HG03280 (cell line): ENCODE measurements at regions not wholly inside any gene's neighbourhood (a gene's known extent, or its start where the extent isn't known, plus 50 kb on each side); places are given as distances from the start of the nearest gene placed in this dataset.
"Not testable (repeated sequence)": the region's sequence is repeated elsewhere in the genome, so short reads cannot be mapped to it uniquely, and the experiment has no call there.

ENCODE experiments used
- ATAC-seq: cut with Tn5 transposase; IDR thresholded peaks from one replicate; pipeline ENCODE4 v1.9.1; 2021; ENCODE audit warnings: mild to moderate bottlenecking, moderate library complexity; ENCODE audit not compliant: unreplicated experiment

DNA sequence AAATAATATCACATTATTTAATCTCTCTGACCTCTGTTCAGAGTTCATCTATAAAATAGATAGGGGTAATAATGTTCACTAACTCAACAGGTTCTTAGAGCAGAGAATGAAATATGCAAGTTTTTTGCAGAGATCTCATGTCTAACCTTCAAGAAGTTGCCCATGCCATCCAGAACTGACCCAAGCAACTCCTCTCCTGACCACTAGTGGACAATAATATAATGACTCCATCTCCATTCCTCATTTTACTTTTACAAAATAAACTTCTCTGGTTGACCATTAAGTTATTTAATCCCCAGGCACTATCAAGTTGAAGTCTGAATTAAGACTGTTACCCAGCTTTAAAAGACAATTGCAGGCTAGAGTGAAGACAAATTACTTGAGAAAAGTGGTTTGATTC is 382.6 kb downstream of the KCNA4 start:
- no peak for ATAC-seq

DNA sequence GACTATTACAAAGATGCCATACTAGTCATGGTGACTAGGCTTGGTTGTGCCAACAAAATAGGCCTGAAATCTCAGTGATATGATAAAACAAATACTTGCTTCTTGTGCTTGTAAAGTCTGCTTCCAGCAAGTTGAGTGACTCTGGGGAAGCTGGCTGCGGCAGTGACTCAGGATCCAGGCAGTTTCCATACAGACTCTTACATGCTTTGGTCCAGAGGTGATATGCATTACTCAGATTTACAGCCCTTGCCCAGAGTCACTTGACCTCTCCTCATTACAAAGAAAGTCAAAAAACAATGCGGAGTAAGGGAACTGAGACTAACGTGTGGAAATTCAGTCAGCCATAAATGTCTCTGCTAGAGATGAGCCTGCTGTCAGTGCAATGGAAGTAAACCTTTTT is 387.5 kb downstream of the KCNA4 start:
- ATAC-seq, result no peak

- no peak for ATAC-seq
These were observed 388.2 kb downstream of the KCNA4 start for GRCh38 chr11:29628609-29629008.

DNA sequence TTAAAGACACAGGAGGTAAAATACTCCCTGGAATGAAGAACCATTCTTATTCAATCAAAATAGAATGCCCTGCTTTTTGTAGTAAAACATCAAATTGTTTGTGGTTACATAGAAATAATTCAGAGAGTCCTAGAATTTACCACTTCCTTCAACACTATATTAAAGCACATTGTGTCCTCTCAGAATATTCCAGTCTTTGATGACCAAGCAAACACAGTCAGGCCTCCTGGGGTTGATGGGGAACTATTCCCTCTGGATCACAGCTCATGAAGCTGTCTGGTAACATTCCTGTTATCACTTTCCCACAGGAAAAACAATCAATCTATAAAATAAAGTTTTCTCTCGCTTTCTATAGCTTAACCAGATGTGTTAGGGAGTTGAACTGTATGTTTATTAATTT is 389.3 kb downstream of the KCNA4 start:
- no peak for ATAC-seq

DNA sequence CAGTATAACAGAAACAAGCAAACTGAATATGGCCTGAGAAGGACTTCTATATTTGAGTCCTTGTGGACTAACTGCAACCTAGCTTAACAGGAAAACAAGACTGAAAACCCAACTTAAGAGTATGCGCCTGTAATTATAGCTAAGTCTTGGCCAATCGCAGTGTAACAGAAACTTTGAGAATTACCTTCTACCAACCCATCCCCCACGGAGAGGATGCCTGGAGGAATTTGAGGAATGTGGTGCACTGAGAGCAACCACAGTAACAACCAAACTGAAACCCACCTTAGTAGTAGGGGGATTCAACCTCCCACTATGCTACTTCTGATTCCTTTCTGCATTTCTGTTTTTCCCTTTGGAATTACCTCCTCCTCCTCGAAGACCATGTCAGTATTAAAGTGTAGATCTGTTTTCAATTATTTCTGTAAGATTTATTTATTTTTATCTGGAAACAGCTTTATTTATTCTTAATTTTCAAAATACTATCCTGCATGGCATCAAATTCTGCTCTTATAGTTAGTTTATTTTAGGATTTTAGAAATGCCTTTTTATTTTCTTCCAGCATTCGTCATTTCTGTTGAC is 393.6 kb downstream of the KCNA4 start:
- no peak for ATAC-seq

GRCh38 chr11:29616611-29617010 is 400.2 kb downstream of the KCNA4 start:
- ATAC-seq, result no peak

DNA sequence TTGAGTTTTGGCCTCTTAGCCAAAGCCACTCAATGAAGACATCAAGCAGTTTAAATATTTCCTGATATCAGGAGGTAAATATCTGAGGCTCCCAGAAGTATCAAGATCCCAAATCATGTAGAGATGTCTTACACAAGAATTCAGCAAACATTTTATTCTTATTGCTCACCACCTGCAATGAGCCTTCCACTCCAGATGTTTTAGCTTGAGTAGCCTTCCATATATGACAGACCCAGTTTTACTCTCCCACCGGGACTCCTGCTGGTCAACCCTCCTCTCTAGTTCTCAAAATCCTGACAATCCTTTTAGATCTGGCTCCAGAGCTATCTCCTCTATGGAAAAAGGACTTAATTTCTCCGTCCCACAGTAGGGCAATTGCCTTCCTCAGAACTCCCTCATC is 404.4 kb downstream of the KCNA4 start:
- ATAC-seq, result no peak

GRCh38 chr11:29606330-29607031 is 410.3 kb downstream of the KCNA4 start:
- ATAC-seq, result no peak

DNA sequence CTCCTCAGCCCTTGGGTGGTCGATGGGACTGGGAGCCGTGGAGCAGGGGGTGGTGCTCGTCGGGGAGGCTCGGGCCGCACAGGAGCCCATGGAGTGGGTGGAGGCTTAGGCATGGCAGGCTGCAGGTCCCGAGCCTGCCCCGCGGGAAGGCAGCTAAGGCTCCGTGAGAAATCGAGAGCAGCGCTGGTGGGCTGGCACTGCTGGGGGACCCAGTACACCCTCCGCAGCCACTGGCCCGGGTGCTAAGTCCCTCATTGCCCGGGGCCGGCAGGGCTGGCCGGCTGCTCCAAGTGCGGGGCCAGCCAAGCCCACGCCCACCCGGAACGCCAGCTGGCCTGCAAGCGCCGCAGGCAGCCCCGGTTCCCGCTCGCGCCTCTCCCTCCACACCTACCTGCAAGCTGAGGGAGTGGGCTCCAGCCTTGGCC is 416.7 kb downstream of the KCNA4 start:
- not testable (repeated sequence) for ATAC-seq

DNA sequence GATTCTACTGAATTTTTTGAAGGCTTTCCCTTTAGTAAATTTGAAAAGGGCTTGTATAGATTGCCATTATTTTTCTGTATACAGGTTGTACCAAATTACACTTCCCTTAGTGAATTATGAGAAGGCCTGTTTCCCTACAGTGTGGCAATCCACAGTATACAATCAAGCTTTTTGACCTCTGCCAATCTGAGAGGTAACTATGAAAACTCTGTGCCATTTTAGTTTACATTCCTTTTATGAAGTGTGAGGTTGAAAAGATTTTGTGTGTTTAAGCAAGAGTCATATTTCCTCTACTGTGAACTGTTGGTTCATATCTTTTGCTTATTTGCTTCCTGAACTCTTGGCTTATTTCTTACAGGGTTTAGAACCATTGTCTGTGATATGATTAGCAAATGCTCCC is 432.5 kb downstream of the KCNA4 start:
- no peak for ATAC-seq

- ATAC-seq, result no peak
These were observed 438.0 kb downstream of the KCNA4 start for GRCh38 chr11:29578806-29579205.

DNA sequence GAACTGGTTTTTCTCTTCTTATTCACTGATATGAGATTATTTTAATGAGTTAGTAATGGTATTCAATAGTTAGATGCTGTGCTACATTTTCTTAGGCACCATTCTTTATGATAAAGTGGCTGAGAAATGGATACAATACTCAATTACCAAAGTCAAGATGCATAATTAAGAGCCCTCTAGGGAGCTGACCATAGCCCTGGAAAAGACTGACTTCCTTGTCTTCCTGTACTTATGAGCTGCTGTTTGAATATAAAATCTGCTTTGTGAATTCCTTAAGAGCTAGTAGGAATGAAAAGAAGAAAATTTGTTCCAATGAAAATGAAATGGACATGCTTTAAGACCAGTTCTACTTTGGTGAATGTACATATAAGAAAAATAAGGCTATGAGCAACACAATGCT is 452.3 kb downstream of the KCNA4 start:
- ATAC-seq, result no peak

GRCh38 chr11:29562183-29562582 is 454.6 kb downstream of the KCNA4 start:
- no peak for ATAC-seq

DNA sequence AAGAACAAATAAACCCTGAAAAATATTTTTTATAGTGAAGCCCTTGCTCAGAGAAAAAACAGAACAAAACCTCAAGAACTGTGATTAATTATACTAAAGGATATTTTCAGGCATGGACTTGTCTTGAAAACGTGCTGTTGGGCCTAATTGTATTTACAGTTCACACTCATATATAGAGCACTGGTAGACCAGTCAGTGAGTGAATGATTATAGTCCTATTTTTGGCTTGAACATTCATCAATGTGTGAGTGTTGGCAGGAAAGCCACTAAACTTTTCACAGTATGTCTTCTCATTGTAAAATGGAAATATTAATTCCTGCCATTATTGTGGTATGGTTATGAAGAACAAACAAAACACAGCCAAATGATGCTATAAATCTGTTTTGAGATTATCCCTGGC is 462.8 kb downstream of the KCNA4 start:
- ATAC-seq, result no peak

DNA sequence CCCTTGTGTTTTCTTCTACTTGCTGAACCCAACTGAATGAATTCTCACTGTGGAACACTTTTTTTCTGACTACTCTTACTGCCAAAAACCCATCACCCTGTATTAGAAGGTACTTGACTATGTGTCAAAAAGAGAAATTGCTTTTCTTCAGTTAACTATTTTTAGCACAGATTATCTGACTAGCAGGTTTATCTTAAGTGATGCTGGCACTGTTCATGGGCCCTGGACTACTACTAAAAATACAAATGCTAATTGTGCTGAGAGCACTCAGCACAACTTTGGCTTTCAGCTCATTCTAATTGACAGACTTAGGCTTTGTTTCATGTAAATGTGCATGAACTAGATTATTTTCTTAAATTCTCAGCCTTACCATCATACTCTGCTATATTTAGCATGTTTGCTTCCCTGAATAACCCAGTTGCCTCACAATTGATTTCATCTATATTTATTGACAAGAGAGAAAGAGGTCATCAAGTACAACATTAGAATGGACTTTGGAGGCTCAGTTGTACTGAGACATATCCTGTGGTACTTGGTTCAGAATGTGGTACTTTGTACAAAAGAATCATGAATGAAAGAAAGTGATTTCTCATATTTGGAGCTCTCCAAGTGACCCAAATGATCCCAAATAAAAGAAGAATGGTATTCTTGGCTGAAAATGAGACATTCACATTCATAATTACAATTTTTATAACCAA is 478.3 kb downstream of the KCNA4 start:
- ATAC-seq, result no peak

- ATAC-seq, result no peak
These were observed 482.0 kb downstream of the KCNA4 start for GRCh38 chr11:29534836-29535235.

- ATAC-seq, result no peak
These were observed 485.9 kb downstream of the KCNA4 start for GRCh38 chr11:29530961-29531360.

GRCh38 chr11:29527391-29527936 is 489.4 kb downstream of the KCNA4 start:
- ATAC-seq, result peak; percentile 64

DNA sequence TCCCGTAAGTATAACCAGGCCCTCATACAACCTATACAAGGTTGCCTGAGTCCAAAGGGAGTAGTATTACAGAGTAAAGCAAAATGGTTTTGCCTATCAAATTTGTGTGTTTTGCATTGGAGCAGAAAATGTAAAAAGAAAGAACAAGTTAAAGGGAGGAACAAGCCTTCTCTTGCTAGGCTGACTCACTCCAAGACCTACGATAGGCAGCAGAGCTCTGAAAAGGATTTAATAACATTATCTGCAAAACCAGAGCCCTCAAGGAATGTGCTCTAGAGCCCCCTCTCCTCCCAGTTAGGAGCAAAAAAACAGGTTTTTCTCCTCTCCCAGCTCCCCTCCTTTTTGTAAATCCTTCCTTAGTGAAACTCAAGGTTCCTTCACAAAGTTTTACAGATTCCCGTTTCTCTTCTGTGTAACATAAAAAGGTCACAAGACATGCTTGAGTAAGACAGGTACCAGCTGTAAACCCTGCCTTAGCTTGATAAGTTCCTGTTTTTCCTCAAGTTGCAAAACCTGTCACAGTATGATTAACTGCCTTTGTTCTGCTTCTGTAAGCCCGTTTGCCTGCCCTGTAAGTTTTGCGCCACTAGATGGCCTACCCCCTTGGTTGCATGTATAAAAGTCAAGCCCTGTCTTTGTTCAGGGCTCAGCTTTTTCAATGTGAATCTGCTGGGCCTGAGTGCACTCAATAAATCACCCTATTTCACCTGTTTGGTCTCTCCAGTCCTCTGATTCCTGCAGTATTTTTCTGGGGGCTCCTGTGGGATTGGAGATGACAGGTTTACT is 498.2 kb downstream of the KCNA4 start:
- ATAC-seq, result no peak

DNA sequence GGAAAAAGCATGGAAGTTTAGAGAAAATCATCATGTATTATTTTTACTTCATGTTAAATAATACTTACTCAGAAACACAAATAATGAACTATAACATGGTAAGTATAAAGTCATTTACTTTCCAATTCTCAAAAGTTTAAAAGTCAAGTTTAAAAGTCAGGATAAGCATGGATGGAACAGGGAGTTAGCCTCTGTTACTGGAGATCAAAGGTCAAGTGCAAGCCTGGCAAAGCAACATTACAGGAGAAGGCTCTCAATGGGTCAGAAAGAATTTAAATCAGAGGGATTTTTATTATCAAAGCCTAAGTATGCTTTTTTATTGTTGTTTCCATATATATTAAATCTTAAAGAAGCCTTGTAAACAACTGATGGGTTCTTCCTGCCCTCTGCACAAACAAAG is 505.4 kb downstream of the KCNA4 start:
- ATAC-seq, result no peak

DNA sequence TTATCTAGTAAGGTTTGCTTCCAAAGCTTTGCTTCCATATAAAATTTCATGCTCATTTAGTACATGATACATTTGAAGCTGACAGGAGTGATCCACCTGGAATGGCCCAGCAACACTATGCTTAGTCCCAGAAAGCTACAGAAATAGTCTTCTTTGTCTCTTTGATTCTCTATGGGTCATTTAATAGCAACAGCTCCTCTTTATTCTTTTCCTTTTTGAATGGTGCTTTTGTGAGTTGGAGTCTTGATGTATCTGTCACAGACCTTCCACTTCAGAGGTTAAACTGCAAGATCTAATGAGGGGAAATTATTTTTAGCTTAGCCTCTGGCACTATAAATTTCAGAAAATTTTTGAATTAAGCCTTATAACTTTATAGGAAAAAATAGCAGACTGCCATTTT is 509.5 kb downstream of the KCNA4 start:
- no peak for ATAC-seq
